ENCODE measurements at regions not wholly inside any gene's neighbourhood (a gene's known extent, or its start where the extent isn't known, plus 50 kb on each side); places are given as distances from the start of the nearest gene placed in this dataset.
A peak's percentile ranks its signal among the peaks of the same experiment; 100 is the strongest.

GRCh38 chr6:113432521-113433334 lies 424.4 kb upstream of the MARCKS start:
- DNase-seq (no peak), ATAC-seq (no peak)
- intact Hi-C loops (cut with DNase I, micrococcal nuclease) = no loop called here

DNA sequence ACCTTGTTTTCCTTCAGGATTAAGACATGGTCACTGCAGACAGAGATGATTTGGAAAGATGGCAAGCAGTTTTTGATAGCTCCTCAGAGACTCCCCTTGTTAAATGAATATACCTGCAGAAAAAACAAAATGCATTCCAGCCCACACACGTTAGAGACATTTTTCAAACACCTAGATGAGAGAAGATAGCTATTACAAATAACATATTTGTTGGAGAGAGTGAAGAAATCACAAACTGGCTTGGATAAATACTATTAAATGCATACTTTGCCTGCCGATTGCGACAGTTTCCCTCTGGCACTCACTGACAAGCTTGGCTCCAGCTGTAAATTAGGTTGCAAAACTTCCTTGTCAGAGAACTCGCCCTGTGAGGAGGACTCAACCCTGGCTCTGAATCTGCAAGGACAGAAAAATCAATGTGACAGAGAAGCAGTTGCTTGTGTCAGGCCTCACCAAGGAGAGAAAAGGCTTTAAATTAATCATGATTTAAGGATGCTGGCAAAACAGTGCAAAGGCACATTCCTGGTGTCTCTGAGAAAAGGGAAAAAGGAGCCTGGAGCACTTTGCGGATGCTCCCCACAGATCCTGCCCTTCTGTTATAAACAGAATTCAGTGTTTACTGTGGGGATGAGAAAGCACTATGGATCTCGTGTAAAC lies 423.7 kb upstream of the MARCKS start:
- intact Hi-C loops (cut with DNase I, micrococcal nuclease) = no loop called here
- peak; percentile 30 to 44 for DNase-seq
- ATAC-seq = peak; percentile 82

- no peak for DNase-seq
- intact Hi-C loops (cut with DNase I, micrococcal nuclease) = no loop called here
- ATAC-seq = no peak
Measured at GRCh38 chr6:113434641-113435040, 422.5 kb upstream of the MARCKS start.

- intact Hi-C loops (cut with DNase I, micrococcal nuclease) = no loop called here
- ATAC-seq = no peak
- no peak for DNase-seq
Measured at GRCh38 chr6:113437566-113437965, 419.6 kb upstream of the MARCKS start.

DNA sequence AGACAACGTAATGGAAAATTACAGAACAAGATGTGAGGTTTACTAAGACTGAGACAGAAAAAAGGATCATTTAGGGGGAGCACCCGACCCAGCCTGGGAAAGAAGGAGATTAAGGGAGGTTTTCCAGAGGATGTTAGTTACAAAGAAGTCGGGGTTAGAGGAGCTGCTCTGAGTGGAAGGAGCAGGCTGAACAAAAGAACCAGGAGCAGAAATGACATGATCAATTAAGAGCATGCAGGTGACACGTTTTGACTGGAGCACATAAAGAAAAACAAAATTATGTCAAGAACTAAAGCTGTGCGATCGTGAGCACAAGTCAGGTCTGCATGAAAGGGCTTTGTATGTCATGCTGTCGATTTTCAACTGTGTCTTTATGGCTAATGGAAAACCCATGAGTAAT lies 417.3 kb upstream of the MARCKS start:
- DNase-seq (no peak), ATAC-seq (no peak)
- intact Hi-C loops (cut with DNase I, micrococcal nuclease) = no loop called here

DNA sequence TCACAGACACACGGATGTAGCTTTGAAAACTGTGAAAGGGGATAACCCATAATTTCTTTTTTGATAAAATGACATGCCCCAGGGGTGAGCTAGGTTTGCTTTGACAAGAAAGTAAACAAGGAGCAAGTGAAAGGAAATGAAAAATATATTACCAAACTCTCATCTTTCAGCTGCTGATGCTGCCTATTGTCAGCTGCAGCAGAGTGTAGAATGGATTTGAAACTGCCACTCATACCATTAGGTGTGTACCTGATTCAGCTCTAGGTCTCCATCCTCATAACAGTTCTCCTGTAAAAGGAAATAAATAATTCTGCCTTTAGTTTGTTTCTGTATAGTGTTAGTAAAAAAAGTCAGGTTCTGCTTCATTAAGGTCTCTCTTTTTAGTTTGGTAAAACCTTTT lies 415.1 kb upstream of the MARCKS start:
- ATAC-seq (no peak), DNase-seq (no peak)
- intact Hi-C loops (cut with DNase I, micrococcal nuclease) = no loop called here

DNA sequence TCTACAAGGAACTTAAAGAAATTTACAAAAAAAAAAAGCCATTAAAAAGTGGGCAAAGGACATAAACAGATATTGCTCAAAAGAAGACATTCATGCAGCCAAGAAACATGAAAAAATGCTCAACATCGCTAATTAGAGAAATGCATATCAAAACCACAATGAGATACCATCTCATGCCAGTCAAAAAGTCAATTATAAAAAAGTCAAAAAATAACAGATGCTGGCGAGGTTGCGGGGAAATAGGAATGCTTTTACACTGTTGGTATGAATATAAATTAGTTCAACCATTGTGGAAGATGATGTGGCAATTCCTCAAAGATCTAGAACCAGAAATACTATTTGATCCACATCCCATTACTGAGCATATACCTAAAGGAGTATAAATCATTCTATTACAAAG lies 411.9 kb upstream of the MARCKS start:
- intact Hi-C loops (cut with DNase I, micrococcal nuclease) = no loop called here
- DNase-seq (no peak), ATAC-seq (no peak)

DNA sequence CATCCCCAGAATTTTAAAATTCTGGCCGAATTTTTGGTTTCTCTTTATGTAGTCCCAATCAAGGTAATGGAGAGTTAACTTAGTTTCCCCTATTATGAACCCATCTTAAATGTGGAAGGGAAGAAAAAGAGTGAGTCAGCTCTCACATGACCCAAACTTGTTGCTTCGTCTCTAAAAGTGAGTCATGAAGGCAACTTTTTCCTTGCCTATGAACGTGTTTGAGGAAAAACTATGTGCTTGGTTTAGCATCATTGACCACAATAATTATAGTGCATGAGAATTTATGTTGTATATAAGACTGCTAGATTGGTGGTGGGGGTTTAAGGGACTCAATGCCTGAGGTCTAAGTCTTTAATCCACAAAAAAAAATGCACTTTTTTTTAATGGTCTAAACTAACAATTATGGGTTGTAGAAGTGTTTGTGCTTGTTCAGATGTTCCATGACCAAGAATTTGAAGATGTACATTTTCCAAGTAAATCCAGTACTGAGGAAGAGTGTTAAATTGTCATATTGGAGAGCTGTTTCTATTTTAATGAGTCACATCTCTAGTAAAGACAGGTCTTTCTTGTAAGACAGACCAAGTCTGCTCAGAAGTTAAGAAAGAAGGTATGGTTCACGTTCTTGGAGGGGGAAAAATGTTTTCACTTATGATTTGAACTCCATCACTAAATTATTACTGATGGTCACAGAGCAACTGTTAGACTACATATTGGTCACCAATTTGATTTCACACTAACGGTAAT lies 409.9 kb upstream of the MARCKS start:
- intact Hi-C loops (cut with DNase I, micrococcal nuclease) = no loop called here
- ATAC-seq = no peak

GRCh38 chr6:113449051-113449450 lies 408.1 kb upstream of the MARCKS start:
- intact Hi-C loops (cut with DNase I, micrococcal nuclease) = no loop called here
- DNase-seq = no peak
- no peak for ATAC-seq

More for the DNA sequence above, 409.9 kb upstream of the MARCKS start:
- DNase-seq = no peak

- DNase-seq (no peak), ATAC-seq (no peak)
- intact Hi-C loops (cut with DNase I, micrococcal nuclease) = no loop called here
Measured at GRCh38 chr6:113450061-113450465, 407.1 kb upstream of the MARCKS start.

DNA sequence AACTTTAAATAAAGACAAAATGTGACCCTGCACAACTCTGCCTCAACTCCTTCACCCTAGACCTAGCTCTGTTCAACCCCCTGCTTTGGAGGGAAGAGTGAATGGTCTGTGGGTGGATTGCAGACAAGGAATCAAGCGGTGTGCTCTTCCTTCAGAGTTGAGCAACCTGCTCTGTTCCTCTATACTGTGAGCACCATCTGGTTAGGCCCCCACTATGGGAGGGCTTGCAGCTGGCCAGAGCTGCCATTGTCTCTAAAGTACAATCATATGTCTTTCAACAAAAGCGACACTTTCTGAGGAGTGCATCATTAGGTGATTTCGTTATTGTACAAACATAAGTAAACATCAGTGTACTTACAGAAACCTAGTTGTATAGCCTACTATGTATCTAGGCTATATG lies 406.1 kb upstream of the MARCKS start:
- DNase-seq = no peak
- ATAC-seq = no peak
- intact Hi-C loops (cut with DNase I, micrococcal nuclease) = no loop called here

DNA sequence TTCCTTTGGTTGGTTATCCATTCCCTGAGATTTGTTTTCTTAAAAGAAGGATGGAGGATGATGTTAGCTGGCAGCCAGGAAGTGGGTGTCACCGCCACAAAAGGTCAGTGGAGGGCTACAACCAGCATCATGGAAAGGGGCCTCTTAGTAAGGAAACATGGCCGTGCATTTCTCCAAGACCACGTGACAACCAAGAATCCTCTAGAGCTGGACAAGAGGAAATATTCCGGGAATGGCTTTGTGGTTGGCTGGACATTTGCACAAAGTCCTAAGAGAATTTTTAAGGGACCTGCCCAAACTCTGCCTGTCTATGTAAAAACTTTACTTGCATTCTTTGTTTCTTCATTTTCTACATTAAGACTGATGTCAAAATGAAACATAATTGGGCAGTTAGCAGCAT lies 399.9 kb upstream of the MARCKS start:
- DNase-seq (no peak), ATAC-seq (no peak)
- intact Hi-C loops (cut with DNase I, micrococcal nuclease) = no loop called here

DNA sequence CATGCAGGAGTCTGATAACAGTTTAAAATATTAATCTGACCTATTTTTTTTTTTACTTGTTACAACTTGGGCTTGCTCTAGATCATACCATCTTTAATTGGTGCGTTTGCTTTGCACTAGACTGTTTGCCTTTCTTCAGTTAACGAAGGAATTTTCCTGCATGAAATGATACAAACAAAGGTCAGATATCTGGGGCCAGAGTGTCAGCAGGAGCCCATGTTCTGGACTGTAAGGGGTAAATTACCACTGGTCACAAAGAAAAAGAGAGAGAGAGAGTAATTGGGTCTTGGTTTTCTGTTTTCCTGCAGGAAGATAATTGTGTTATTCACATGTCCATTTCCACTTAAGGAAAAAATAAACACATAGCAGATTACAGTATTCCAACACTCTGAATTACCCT lies 399.4 kb upstream of the MARCKS start:
- DNase-seq = no peak

GRCh38 chr6:113458368-113459010 lies 398.7 kb upstream of the MARCKS start:
- intact Hi-C loops (cut with DNase I, micrococcal nuclease) = no loop called here
- DNase-seq = no peak
- no peak for ATAC-seq

More for the DNA sequence above, 399.4 kb upstream of the MARCKS start:
- intact Hi-C loops (cut with DNase I, micrococcal nuclease) = no loop called here
- ATAC-seq = no peak

- no peak for DNase-seq
- no peak for ATAC-seq
- intact Hi-C loops (cut with DNase I, micrococcal nuclease) = no loop called here
Measured at GRCh38 chr6:113461153-113461932, 395.8 kb upstream of the MARCKS start.

DNA sequence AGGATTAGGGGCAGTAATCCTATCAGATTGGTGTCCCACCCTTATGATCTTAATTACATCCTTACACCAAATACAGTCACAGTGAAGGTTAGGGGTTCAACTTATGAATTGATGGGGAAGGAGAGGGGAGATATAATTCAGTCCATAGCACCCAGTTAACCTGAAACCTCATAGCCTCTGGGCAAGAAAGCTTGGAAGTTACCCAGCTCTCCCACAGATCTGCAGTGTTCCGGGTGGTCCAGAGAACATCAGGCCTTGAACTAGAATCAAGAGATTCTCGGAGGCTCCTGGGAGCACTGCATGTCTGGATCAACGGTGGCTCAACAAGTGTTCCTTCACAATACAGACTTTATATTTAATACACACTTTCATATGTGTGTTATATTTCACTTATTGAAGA lies 392.6 kb upstream of the MARCKS start:
- DNase-seq = no peak
- intact Hi-C loops (cut with DNase I, micrococcal nuclease) = no loop called here
- no peak for ATAC-seq

GRCh38 chr6:113464960-113465359 lies 392.2 kb upstream of the MARCKS start:
- DNase-seq (no peak), ATAC-seq (no peak)
- intact Hi-C loops (cut with DNase I, micrococcal nuclease) = no loop called here

DNA sequence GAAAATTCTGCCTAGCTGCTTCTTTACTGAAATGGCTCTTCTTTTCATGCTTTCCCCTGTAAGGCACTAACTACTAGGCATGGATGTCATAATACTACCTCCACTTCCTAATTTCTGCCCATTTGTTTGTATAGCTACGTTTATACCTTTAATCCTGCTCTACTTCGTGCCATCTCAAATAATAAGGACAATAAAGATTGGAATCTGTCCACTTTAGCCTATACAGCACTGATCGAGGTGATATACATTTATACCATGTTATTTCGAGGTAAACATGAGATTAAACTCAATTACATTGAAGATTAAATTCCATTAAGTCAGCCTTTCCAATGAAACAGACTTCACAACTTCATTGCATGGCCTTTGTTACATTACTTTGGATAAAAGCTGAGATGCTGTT lies 390.6 kb upstream of the MARCKS start:
- ATAC-seq = peak; percentile 27

DNA sequence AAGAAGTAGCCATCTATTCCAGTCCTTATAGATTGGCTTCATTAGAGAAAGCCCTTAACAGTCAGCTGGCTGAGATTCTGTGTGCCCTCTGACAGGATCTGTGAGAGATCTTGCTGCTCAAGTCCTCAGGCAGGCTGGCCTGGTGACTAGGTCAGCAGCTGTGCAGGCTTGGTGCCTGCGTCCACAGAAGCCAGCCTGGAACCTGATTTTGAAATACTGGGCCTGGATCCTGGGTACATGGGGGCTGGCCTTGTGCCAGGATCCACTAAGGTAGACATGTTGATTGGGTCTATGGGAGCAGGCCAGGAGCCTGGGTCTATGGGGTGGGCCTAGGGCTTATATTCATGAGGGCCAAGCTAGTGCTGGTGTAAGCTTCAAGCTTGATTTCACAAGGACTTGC lies 381.8 kb upstream of the MARCKS start:
- intact Hi-C loops (cut with DNase I, micrococcal nuclease) = no loop called here
- peak in 1 of 2 donors; percentile 4 for DNase-seq
- ATAC-seq = no peak

More for the DNA sequence above, 390.6 kb upstream of the MARCKS start:
- DNase-seq = no peak
- intact Hi-C loops (cut with DNase I, micrococcal nuclease) = no loop called here
